HPDE6-E6E7 (cell line): ENCODE measurements at regions not wholly inside any gene's neighbourhood (a gene's known extent, or its start where the extent isn't known, plus 50 kb on each side); places are given as distances from the start of the nearest gene placed in this dataset.
"Not testable (repeated sequence)": the region's sequence is repeated elsewhere in the genome, so short reads cannot be mapped to it uniquely, and the experiment has no call there.

Source experiments
- DNase-seq: peaks from one replicate; pipeline ENCODE4 v3.0.0; 2011; ENCODE audit warnings: missing footprints; ENCODE audit errors: extremely low spot score

DNA sequence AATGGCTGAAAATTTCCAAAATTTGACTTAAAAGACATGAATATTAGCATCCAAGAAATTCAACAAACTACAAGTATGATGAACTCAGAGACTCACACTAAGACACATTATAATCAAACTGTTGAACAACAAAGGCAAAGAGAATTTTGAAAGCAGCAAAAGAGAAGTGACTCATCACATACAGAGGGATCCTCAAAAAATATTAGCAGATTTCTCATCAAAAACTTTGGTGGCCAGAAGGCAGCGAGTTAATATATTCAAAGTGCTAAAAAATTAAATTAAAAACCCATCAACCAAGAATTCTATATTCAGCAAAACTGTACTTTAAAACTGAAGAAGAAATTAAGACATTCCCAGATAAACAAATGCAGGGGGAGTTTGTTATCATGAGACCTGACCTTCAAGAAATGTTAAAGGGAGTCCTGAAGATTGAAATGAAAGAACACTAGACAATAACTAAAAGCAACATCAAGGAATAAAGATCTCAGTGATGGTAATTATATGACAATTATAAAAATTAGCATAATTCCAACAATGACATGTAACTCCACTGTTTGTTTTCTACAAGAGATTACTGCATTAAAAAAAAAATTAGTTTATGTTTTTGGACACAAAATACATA, 150.0 kb downstream of the RNASET2 start:
- no peak for DNase-seq

DNA sequence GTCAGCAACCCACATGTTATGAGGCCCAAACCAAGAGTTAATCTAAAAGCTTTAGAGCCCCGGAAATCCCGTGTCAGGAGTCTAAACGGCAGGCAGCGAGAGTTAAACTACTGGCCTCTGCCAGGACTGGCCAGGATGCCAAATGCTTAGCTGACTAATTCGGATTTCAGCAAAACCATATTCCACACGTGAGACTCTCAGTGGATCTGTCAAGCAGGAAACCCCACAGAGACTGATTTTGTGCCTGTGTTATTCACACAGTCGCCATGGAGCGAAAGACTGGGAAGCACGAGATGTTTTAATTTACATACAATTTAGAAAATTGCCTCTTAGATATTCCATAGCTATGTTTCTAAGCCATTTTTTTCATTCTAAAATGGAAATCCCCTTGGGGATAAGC, 152.9 kb downstream of the RNASET2 start:
- DNase-seq, result no peak

DNA sequence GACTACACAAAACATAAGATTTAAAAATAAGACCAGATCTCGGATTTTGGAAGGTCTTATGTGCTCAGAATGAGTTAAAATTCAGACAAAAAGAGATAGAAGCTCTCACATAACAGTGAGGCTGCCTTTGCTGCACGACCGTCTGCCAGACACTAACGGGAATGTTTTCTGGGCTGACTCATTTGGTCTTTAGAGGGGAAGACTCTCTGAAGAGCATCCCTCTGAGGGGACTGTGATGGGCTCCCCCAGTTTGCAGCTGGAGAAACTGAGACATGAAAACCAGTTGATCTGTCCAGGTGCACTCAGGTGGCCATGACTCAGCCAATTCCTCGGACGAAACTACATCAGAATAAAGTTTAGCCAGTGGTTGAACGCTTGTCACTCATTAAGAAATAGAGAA, 153.9 kb downstream of the RNASET2 start:
- DNase-seq, result no peak

DNA sequence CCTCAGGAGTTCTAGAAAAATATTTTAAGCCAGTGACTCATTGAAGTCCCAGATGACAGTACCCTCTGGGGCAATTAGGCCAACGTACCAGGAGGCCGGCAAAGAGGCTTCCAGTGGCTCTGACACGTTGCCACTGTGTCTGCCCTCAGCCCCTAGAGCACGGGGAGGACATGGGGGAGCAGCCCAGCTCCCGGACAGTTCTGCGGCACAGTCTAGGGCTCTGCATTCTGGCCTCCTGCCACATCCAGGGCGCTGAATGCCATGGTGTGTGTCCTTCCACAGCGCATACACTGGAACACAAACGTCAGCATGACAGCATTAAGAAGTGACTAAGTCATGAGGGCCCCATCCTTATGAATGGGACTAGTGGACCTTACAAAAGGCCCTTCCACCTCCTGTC, 156.2 kb downstream of the RNASET2 start:
- no peak for DNase-seq

DNA sequence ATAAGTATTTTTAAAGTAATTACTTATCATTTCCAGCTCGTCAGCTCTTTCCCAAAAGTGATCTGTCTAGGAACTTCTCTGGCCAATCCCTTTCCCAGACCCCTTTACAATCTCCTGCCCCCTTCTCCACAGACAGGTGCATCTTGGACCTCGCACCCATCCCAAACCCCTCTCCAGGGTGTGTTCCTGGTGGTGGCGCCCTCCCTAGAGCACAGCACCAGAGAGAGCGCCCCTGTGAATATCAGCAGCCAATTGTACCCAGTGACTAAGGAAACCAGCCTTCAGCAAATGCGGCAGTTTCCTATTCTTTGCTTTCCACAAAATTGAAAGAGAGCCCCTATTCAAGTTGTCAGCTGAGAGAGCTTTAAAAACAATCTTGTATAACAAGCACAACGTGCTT, 157.7 kb downstream of the RNASET2 start:
- DNase-seq, result no peak

DNA sequence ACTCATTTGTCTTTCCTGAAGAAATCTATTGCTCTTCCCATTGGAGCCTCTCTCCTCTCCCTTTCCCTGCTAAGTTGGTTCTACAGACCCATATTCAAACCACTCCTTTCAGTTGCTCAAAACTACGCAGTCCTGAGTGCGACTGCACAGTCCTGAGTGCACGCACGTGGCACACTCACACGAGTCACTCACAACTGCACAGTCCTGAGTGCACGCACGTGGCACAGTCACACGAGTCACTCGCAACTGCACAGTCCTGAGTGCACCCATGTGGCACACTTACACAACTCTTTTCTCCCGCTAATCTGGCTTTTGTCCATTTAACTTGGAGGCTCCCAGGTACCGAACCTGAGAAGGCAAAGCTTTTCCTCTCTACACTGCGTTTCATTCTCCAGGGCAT, 159.7 kb downstream of the RNASET2 start:
- no peak for DNase-seq

DNA sequence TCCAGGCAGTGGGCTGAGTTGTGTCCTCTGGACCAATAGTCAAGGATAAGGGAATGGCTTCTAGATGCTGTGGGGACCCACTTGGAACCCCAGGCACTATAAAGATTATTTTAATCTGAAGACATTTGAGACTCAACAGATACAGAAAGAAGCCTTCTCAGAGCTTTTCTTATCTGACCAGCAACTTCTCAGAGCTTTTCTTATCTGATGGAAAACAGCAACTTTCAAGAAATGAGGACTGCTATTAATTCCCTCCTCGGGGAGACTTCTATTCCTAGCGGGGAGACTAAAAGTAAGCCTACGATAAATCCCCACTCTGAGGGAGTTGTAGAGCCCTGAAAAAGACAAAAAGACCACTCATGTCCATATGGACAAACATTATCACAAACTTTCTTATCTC, 160.5 kb downstream of the RNASET2 start:
- no peak for DNase-seq

DNA sequence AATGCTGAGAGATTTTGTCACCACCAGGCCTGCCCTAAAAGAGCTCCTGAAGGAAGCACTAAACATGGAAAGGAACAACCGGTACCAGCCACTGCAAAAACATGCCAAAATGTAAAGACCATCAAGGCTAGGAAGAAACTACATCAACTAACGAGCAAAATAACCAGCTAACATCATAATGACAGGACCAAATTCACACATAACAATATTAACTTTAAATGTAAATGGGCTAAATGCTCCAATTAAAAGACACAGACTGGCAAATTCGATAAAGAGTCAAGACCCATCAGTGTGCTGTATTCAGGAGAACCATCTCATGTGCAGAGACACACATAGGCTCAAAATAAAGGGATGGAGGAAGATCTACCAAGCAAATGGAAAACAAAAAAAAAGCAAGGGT, 163.8 kb upstream of the RPS6KA2 start:
- DNase-seq, result not testable (repeated sequence)

DNA sequence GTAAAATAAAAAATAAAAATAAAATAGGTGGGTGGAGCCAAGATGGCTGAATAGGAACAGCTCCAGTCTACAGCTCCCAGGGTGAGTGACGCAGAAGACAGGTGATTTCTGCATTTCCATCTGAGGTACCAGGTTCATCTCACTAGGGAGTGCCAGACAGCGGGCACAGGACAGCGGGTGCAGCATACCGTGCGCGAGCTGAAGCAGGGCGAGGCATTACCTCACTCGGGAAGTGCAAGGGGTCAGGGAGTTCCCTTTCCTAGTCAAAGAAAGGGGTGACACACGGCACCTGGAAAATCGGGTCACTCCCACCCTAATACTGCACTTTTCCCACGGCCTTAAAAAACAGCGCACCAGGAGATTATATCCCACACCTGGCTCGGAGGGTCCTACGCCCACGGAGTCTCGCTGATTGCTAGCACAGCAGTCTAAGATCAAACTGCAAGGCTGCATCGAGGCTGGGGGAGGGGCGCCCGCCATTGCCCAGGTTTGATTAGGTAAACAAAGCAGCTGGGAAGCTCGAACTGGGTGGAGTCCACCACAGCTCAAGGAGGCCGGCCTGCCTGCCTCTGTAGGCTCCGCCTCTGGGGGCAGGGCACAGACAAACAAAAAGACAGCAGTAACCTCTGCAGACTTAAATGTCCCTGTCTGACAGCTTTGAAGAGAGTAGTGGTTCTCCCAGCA, 161.9 kb upstream of the RPS6KA2 start:
- not testable (repeated sequence) for DNase-seq

DNA sequence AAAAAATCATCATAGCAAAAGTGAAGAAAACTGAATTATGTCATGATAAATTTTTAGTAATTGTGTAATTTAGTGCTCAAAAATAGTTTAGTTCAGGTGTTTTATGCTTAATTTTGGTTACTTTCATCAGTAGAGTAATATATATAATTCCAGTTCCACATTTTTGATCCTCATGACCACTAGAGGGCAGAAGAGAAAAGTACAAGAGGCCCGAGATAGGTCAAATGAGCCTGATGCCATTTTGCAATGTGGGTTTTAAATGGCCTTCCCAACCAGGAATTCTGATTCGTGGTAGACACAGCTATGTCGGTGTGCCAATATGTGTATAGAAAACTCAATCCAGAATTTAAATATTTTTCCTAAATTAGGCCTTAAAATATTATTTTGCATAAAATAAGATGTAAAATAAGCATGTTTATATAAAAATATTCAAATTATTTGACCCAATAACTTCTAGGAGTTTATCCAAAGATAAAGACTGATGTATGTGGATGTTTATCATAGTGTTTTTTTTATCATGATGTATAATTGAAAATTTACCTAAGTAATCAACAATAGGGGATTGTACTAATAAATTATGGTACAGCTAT, 159.7 kb upstream of the RPS6KA2 start:
- peak; percentile 22 for DNase-seq

DNA sequence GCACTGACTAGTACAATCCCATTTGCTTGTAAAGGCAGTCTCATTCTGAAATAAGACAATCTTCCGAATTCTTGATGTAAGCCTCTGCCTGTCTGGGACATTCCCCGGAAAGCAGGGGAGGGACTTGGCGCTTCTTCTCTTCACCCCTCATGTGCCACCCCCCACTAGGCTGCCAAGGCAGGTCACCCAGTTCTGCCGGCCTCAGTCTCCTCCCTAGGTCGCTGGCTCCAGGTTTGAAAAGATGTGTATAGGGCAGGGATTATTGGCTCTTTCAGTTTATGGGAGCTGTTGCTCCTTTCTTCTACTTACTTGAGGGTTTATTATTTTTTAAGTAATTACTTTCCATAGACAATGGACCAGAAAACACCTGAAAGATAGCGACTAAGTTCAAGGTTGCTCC, 158.1 kb upstream of the RPS6KA2 start:
- no peak for DNase-seq

DNA sequence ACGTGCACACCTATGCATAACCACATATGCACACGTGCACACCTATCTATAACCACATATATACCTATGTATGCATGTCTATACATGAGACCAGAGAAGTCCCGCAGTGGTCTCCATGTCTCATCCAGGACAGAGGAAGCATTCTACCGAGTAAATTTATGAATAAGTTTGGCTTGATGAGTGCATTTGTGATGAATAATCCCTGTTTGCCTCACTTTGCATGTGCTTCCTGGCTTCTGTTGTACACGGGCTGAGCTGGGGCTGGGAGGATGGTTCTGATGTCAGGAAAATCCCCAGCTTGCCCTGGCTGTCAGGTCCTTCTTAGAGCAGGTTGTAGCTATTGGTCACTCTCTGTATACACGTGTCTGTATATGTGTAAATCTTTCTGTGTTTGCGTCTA, 157.6 kb upstream of the RPS6KA2 start:
- no peak for DNase-seq

DNA sequence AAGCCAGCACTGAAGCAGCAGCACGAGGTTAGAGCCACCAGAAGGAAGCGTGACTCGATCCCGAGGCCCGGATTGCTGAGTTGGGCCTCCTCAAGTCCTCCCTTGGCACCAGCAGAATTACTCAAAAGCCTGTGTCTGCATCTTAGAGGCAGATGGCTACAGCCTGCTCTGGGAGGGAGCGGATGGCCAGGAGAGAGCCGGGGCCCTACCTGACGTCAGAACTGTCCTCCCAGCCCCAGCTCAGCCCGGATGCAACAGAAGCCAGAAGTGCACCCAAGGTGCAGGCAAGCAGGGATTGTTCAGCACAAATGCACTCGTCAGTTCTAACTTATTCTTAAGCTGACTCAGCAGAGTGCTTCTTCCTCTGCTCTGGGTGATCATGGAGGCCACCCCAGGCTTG, 155.5 kb upstream of the RPS6KA2 start:
- DNase-seq, result no peak

DNA sequence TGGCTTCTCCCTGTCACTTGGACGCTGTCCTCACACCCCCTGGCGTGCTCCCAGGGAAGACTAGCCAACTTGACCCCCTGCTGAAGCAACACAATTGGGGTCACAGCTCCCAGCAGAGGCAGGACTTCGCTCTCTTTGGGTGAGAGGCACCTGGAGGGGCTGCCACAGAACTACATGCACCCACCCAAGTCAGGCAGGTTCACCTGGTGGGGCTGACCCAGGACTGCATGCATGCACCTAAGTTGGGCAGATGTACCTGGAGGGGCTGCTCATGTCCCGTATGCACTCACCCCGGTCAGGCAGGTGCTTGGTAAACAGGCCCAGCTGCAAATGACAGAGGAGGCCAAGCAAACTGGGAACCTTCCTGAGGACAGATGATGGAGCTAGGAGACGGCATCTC, 154.3 kb upstream of the RPS6KA2 start:
- no peak for DNase-seq

DNA sequence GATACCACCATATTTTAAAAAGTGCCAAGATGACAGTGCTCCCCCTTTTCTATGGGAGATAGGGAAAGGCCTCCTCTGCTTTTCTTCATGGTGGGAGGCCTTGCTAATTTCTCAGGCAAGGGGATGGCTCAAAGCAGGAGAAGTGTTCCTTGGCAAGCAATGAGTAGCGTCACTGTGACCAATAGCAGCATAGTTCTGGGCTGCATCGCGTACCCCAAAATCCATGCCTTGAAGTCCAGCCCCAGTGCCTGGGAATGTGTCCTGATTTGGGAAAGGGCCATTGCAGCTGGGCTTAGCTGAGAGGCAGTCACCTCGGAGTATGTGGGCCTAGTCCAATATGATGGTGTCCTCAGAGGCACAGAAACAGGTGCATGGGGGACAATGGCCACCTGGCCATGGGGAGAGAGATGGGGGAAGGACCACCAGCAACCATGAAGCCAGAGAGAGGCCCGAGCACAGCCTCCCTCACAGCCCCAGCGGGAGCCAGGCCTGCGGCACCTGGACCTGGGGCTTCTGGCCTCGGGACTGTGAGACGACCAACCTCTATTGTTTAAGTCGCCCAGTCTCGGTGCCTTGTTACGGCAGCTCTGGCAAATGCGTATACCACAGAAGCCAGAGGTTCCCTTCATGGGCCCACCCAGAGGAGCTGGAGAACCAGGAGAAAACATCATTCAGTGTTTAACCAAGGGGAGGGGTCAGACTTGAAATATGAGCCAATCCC, 153.1 kb upstream of the RPS6KA2 start:
- no peak for DNase-seq

DNA sequence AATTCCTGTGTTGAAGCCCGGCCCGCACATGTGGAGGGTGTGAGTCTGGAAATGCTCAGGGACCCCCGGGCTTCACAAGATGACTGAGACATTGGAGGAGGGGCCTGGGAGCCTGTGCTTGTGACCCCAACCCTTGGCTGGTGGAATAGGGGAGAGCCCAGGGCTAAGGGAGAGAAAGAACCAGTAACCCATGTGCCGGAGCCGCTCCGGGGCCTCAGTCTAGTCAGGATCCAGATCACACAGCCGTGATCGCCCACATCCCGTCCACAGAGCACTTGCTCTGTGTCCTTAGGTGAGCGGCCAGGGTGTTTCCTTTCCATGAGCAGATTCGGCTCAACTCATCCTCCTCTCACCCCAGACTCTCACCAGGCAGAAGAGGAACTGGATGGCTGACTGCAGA, 152.3 kb upstream of the RPS6KA2 start:
- no peak for DNase-seq

DNA sequence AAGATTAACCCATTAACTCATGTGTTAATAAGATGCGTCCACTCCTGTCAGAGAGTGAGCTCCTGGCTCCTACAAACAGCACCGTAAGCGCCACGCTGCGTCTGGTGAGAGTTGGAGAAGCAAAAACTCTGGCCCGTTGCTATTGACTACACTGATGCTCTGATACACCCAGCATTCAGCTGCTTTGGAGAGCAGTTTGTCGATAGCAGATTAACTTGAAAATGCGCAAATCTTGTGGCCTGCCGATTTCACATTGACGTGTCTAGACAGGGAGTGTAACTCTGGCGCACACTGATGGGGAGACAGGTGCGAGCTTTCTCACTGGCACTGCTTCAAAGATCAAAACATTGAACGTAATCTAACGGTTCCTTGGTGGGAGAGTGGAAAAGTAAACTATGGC, 151.7 kb upstream of the RPS6KA2 start:
- DNase-seq, result no peak

DNA sequence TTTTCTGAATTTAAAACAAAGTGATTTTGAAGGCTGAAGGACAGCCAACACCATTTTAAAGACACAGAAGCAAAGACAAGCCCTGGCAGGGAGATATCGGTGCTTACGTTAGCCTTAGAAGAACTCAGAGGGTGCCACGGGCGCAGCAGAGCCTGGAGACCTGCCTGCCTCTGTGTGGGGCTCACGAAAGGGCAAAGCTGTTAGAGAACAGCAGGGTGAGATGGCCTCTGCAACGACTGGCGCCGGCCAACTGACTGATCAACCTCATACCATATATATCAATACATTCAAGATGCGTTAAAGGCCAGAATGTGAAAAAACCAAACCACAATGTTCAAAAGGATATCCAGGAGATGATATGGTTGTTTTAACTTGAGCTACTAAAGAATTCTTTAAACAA, 151.0 kb upstream of the RPS6KA2 start:
- no peak for DNase-seq

DNA sequence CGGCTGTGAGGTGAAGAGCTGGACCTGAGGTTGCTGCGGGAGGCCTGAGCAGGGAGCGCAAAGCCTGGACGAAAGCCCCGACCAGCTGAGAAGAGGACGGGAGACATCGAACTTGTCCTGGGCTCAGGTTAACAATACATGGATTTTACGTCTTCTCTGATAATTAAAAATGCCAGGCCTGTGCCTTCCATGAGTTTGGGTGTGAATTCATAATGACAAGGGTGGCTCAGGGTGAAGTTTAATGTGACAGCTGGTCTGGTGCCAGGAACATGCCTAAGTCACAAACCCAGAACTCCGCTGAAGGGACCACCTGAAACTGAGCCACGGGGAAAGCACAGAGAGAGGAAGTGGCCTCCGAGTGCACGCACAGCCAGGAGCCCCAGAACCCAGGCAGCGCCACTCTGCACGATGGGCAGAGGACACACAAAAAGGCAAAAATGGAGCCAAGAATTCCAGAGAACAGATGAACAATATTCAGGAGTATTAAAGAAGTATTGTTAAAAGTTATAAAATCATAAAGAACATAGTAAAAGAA, 150.1 kb upstream of the RPS6KA2 start:
- no peak for DNase-seq

DNA sequence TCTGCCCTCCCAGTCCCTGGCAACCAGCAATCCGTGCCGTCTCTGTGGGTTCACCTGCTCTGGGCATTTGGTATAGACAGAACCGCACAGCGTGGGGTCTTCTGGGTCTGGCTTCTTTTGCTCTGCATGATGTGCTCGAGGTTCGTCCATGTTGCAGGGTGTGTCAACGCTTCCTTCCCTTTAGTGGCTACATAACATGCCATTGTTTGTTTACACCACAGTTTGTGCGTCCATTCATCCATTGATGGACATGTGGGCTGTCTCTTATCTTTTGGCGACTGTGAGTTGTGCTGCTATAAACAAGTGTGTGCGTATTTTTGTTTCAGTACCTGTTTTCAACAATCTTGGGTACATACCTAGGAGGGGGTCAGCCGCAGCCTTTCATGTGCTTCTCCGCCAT, 149.5 kb upstream of the RPS6KA2 start:
- DNase-seq, result no peak

DNA sequence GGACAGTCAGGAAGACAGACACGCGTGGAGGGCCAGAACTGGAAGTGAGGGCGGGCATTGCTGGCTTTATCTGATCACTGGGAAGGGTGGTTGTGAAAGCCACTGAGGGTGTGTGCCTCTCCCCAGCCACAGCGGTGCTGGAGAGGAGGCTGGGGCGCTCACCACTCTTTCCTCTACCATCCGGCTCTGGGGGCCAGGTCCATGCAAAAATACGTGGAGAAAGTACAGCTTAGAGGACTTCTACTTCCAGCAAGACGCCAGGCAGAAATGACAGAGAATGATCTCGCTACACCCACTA, 148.8 kb upstream of the RPS6KA2 start:
- DNase-seq, result no peak

DNA sequence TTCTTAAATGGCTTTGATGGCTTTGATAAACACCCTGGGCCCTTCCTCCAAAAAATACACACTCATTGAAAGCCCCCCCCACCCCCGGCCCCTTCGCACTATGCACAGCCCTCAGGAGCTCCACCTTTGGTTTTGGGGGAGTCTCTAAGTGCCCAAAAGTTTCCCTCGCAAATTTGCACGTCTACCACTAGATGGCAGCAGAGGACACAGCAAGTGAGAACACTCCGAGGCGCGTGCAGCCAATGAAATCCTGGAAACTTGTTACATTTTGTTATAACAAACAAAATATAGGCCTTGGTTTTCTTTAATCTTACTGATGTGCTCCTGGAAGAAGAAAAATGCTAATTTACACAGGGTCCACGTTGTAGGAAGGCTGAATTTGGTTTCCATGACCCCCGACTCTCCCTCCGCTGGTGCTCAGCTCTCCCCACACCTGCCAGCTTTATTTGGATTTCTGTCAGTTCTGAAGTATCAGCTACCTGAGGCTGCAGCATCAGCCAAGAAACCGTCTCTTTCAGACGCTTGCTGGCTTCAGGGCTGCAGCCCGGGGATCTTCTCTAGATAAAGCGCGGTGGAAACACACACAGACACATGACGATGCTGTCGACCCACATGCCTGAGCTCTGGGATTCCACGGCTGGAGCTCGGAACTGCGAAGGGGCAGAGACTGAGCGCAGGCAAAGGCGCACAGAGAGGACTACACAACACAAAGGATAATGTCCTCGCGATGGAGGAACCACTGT, 148.3 kb upstream of the RPS6KA2 start:
- peak; percentile 61 for DNase-seq
